MM.1S (cell line): ENCODE measurements at regions not wholly inside any gene's neighbourhood (a gene's known extent, or its start where the extent isn't known, plus 50 kb on each side); places are given as distances from the start of the nearest gene placed in this dataset.

Source experiments
- DNase-seq: peaks from one replicate; pipeline ENCODE4 v3.0.0-alpha.2; 2015
- H2AFZ ChIP-seq: fragments of 300-600 bp; sonication (generic); 2 replicates; pipeline ENCODE4 v1.6.0; 2016; ENCODE audit warnings: antibody characterized with exemption, low read length
- H3F3A ChIP-seq: fragments of 300-600 bp; sonication (generic); 2 replicates; pipeline ENCODE4 v1.6.1; 2016; ENCODE audit warnings: mild to moderate bottlenecking, antibody characterized with exemption, low read length, moderate library complexity, mixed read lengths; ENCODE audit not compliant: insufficient read depth
- H3K27ac ChIP-seq: fragments of 300-600 bp; sonication (generic); 2 replicates; pipeline ENCODE4 v1.5.1; 2016; ENCODE audit warnings: mild to moderate bottlenecking, low read length
- H3K27me3 ChIP-seq: fragments of 300-600 bp; sonication (generic); replicated peaks from 2 replicates; pipeline ENCODE4 v1.6.0; 2016; ENCODE audit warnings: low read length; ENCODE audit not compliant: insufficient read depth
- H3K36me3 ChIP-seq: fragments of 300-600 bp; sonication (generic); replicated peaks from 2 replicates; pipeline ENCODE4 v1.6.1; 2016; ENCODE audit warnings: mild to moderate bottlenecking, low read length, mixed read lengths; ENCODE audit not compliant: insufficient read depth
- H3K4me1 ChIP-seq: fragments of 300-600 bp; sonication (generic); 2 replicates; pipeline ENCODE4 v1.6.1; 2016; ENCODE audit warnings: low read length, mixed read lengths
- H3K4me2 ChIP-seq: fragments of 300-600 bp; sonication (generic); 2 replicates; pipeline ENCODE4 v1.6.0; 2016; ENCODE audit warnings: low read depth, low read length
- H3K4me3 ChIP-seq: fragments of 300-600 bp; sonication (generic); 2 replicates; pipeline ENCODE4 v1.5.1; 2016; ENCODE audit warnings: low read length, mixed read lengths
- H3K79me2 ChIP-seq: fragments of 300-600 bp; sonication (generic); 2 replicates; pipeline ENCODE4 v1.6.1; 2016; ENCODE audit warnings: mixed run types, low read length, mixed read lengths
- H3K9ac ChIP-seq: fragments of 300-600 bp; sonication (generic); 2 replicates; pipeline ENCODE4 v1.6.1; 2016; ENCODE audit warnings: low read length, mixed read lengths
- H3K9me2 ChIP-seq: fragments of 300-600 bp; sonication (generic); replicated peaks from 2 replicates; pipeline ENCODE4 v1.6.1; 2016; ENCODE audit warnings: mild to moderate bottlenecking, low read length, mixed read lengths; ENCODE audit not compliant: insufficient read depth
- H3K9me3 ChIP-seq: fragments of 300-600 bp; sonication (generic); replicated peaks from 2 replicates; pipeline ENCODE4 v1.6.1; 2016; ENCODE audit warnings: mild to moderate bottlenecking, low read length, mixed read lengths; ENCODE audit not compliant: insufficient read depth
- H4K20me1 ChIP-seq: fragments of 300-600 bp; sonication (generic); 2 replicates; pipeline ENCODE4 v1.6.1; 2016; ENCODE audit warnings: mild to moderate bottlenecking, low read length, moderate library complexity, mixed read lengths; ENCODE audit not compliant: insufficient read depth
- EZH2 ChIP-seq: fragments of 300-600 bp; sonication (generic); optimal IDR thresholded peaks from 2 replicates; pipeline ENCODE3; 2017; ENCODE audit warnings: low read depth, mild to moderate bottlenecking, antibody characterized with exemption, low read length, mixed read lengths
- EZH2phosphoT487 ChIP-seq: fragments of 300-600 bp; sonication (generic); IDR thresholded peaks from 2 replicates; pipeline ENCODE4 v1.6.1; 2018; ENCODE audit warnings: antibody characterized with exemption, low read length
- TF ChIP-seq, protein P1 (sequence below): fragments of 300-600 bp; sonication (generic); IDR thresholded peaks from 2 replicates; pipeline ENCODE4 v1.5.1; 2016; ENCODE audit warnings: antibody characterized with exemption, low read length, mixed read lengths

DNA sequence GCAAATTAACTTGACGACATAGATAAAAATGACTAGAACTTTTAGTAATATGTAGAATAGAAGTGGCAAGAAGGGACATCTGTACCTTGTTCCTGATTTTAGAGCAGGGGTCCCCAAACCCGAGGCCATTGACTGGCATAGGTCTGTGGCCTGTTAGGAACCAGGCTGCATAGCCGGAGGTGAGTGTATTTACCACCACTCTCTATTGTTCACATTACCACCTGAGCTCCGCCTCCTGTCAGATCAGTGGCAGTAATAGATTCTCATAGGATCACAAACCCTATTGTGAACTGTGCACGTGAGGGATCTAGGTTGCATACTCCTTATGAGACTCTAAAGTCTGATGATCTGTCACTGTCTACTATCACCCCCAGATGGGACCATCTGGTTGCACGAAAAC lies 113.6 kb upstream of the AVPR1A start:
- no peaks in the 10 kb centered on the region for H3K9me2 ChIP-seq
- H3F3A ChIP-seq = no peaks in the 10 kb centered on the region
- H3K4me1 ChIP-seq = no peaks in the 10 kb centered on the region
- no peaks in the 10 kb centered on the region for H4K20me1 ChIP-seq
- no peak overlapping the region for H2AFZ ChIP-seq
- DNase-seq = no peak
- no peak for TF ChIP-seq EZH2
- TF ChIP-seq, protein P1, sequence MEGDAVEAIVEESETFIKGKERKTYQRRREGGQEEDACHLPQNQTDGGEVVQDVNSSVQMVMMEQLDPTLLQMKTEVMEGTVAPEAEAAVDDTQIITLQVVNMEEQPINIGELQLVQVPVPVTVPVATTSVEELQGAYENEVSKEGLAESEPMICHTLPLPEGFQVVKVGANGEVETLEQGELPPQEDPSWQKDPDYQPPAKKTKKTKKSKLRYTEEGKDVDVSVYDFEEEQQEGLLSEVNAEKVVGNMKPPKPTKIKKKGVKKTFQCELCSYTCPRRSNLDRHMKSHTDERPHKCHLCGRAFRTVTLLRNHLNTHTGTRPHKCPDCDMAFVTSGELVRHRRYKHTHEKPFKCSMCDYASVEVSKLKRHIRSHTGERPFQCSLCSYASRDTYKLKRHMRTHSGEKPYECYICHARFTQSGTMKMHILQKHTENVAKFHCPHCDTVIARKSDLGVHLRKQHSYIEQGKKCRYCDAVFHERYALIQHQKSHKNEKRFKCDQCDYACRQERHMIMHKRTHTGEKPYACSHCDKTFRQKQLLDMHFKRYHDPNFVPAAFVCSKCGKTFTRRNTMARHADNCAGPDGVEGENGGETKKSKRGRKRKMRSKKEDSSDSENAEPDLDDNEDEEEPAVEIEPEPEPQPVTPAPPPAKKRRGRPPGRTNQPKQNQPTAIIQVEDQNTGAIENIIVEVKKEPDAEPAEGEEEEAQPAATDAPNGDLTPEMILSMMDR = no peak
- TF ChIP-seq EZH2phosphoT487 = no peak
- no peaks in the 10 kb centered on the region for H3K27me3 ChIP-seq
- H3K36me3 ChIP-seq = no peaks in the 10 kb centered on the region
- no peaks in the 10 kb centered on the region for H3K9me3 ChIP-seq
- H3K79me2 ChIP-seq = no peaks in the 10 kb centered on the region
- no peak overlapping the region for H3K4me2 ChIP-seq
- no peak overlapping the region for H3K27ac ChIP-seq
- no peak overlapping the region for H3K9ac ChIP-seq
- H3K4me3 ChIP-seq = no peak overlapping the region

DNA sequence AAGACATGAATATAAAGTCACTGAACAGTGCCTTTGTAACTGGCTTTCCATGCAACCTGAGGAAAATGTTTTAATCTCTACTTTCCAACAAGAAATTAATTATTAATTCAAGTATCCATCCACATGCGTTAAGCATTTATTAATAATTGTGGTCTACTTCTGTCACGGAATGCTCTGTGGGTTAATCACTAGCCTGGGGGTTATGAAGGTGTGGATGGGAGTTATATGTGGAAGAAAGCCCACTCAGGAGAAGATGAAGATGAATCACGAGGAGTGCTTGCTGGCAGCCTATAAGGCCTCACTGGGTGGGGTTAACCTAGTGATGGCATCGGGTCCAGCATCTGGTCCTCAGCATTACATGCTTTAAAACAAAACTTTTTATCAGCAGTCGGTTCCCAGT lies 99.5 kb upstream of the AVPR1A start:
- no peak for TF ChIP-seq EZH2phosphoT487
- TF ChIP-seq, protein P1 = no peak
- no peak for TF ChIP-seq EZH2
- Histone ChIP-seq H3K27me3 (no peaks in the 10 kb centered on the region), H3K79me2 (no peaks in the 10 kb centered on the region), H4K20me1 (no peaks in the 10 kb centered on the region), H3K4me3 (no peak overlapping the region), H3K27ac (no peak overlapping the region), H3K4me2 (no peak overlapping the region), H2AFZ (no peak overlapping the region), H3K9ac (no peak overlapping the region), H3F3A (no peaks in the 10 kb centered on the region), H3K4me1 (no peaks in the 10 kb centered on the region), H3K9me3 (no peaks in the 10 kb centered on the region), H3K9me2 (no peaks in the 10 kb centered on the region), H3K36me3 (no peaks in the 10 kb centered on the region)
- DNase-seq = no peak

DNA sequence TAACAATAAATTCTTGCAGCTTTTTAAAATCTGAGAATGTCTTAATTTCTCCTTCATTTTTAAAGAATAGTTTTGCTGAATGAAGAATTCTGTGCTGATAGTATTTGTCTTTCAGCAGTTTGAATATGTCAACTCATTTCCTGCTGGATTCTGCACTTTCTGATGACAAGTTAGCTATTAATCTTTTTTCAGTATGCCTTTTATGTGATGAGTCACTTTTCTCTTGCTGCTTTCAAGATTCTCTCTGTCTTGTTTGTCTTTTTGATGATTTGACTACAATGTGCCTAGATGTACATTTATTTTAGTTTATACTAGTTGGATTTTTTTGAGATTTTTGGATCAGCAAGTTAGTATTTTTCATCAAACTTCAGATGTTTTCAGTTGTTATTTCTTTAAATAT lies 87.9 kb upstream of the AVPR1A start:
- Histone ChIP-seq H3K27me3 (no peaks in the 10 kb centered on the region), H3K36me3 (no peaks in the 10 kb centered on the region), H3K9me2 (no peaks in the 10 kb centered on the region), H3K27ac (no peak overlapping the region), H3K4me3 (no peak overlapping the region), H3K9me3 (no peaks in the 10 kb centered on the region), H3K4me1 (no peaks in the 10 kb centered on the region), H3F3A (no peaks in the 10 kb centered on the region), H4K20me1 (no peaks in the 10 kb centered on the region), H3K4me2 (no peak overlapping the region), H3K9ac (no peak overlapping the region), H3K79me2 (no peaks in the 10 kb centered on the region), H2AFZ (no peak overlapping the region)
- DNase-seq = no peak
- TF ChIP-seq EZH2 (no peak), EZH2phosphoT487 (no peak)
- TF ChIP-seq, protein P1 = no peak

DNA sequence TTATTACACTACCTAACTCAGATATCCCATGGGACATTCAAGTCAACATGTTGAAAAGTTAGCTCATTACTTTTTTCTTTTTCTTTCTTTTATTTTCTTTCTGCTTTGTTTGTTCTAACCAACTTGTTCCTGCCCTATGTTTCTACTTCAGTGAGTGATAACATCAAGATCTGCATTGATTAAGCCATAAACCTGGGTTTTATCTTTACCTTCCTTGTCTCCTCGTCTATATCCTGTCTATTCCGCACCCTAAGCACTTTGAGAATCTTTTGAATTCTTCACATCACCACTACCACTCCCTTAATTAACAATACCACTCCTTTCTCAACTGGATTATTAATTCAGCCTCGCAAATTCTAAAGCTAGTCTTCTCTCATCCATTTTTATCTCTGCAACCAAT lies 81.9 kb upstream of the AVPR1A start:
- no peaks in the 10 kb centered on the region for H3K36me3 ChIP-seq
- TF ChIP-seq EZH2phosphoT487 (no peak), EZH2 (no peak)
- TF ChIP-seq, protein P1 = no peak
- H3K4me2 ChIP-seq = no peak overlapping the region
- H3K9me3 ChIP-seq = no peaks in the 10 kb centered on the region
- no peak overlapping the region for H3K4me3 ChIP-seq
- no peak overlapping the region for H3K9ac ChIP-seq
- H2AFZ ChIP-seq = no peak overlapping the region
- no peaks in the 10 kb centered on the region for H3K4me1 ChIP-seq
- no peaks in the 10 kb centered on the region for H3K27me3 ChIP-seq
- H3K9me2 ChIP-seq = no peaks in the 10 kb centered on the region
- H3F3A ChIP-seq = no peaks in the 10 kb centered on the region
- DNase-seq = no peak
- H3K27ac ChIP-seq = no peak overlapping the region
- H3K79me2 ChIP-seq = no peaks in the 10 kb centered on the region
- no peaks in the 10 kb centered on the region for H4K20me1 ChIP-seq
